ENCODE measurements at regions not wholly inside any gene's neighbourhood (a gene's known extent, or its start where the extent isn't known, plus 50 kb on each side); places are given as distances from the start of the nearest gene placed in this dataset.

GRCh38 chr1:232239998-232240397, 389.9 kb downstream of the SIPA1L2 start:
- TF ChIP-seq, protein P1, sequence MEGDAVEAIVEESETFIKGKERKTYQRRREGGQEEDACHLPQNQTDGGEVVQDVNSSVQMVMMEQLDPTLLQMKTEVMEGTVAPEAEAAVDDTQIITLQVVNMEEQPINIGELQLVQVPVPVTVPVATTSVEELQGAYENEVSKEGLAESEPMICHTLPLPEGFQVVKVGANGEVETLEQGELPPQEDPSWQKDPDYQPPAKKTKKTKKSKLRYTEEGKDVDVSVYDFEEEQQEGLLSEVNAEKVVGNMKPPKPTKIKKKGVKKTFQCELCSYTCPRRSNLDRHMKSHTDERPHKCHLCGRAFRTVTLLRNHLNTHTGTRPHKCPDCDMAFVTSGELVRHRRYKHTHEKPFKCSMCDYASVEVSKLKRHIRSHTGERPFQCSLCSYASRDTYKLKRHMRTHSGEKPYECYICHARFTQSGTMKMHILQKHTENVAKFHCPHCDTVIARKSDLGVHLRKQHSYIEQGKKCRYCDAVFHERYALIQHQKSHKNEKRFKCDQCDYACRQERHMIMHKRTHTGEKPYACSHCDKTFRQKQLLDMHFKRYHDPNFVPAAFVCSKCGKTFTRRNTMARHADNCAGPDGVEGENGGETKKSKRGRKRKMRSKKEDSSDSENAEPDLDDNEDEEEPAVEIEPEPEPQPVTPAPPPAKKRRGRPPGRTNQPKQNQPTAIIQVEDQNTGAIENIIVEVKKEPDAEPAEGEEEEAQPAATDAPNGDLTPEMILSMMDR (conservative IDR thresholded peaks at IDR 0.05), result no peak

GRCh38 chr1:232239522-232239921, 390.4 kb downstream of the SIPA1L2 start:
- H3K4me3 Mint-ChIP-seq, result no peak overlapping the region
- H3K27ac Mint-ChIP-seq, result no peak overlapping the region
- no peaks in the 10 kb centered on the region for H3K27me3 Mint-ChIP-seq
- H3K9me3 Mint-ChIP-seq, result peaks cover 17% of the 10 kb centered on the region
- DNase-seq (ENCODE audit: extremely low spot score, unreplicated experiment), result no peak
- peaks cover 7% of the 10 kb centered on the region for H3K4me1 Mint-ChIP-seq (ENCODE audit: unreplicated experiment)
- TF ChIP-seq, protein P1 (conservative IDR thresholded peaks at IDR 0.05), result no peak
- H3K36me3 Mint-ChIP-seq, result no peaks in the 10 kb centered on the region

More at GRCh38 chr1:232239998-232240397, 389.9 kb downstream of the SIPA1L2 start:
- no peak overlapping the region for H3K4me3 Mint-ChIP-seq
- DNase-seq (ENCODE audit: extremely low spot score, unreplicated experiment), result no peak
- H3K9me3 Mint-ChIP-seq, result peaks cover 17% of the 10 kb centered on the region
- no peaks in the 10 kb centered on the region for H3K27me3 Mint-ChIP-seq
- H3K27ac Mint-ChIP-seq, result no peak overlapping the region
- no peaks in the 10 kb centered on the region for H3K36me3 Mint-ChIP-seq
- H3K4me1 Mint-ChIP-seq (ENCODE audit: unreplicated experiment), result peaks cover 7% of the 10 kb centered on the region

DNA sequence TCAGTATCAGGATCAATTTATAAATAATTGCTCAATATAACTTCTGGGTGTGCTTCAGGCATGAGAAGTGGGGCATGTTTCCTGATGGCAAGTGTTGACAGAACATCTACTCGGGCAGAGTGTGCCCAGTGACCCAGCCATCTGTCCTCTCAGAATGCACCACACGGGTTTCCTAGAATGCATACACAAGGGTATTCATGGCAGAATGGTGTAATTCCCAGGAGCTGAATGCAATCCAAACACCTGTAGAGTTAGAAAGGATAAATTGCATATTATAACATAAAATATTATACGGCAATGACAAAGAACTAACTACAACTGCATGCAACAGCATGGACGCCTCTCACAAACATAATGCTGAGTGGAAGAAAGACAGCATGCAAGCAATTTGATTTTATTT, 391.9 kb downstream of the SIPA1L2 start:
- H3K4me1 Mint-ChIP-seq (ENCODE audit: unreplicated experiment), result peaks cover 7% of the 10 kb centered on the region
- H3K27me3 Mint-ChIP-seq, result no peaks in the 10 kb centered on the region
- peaks cover 17% of the 10 kb centered on the region for H3K9me3 Mint-ChIP-seq
- H3K4me3 Mint-ChIP-seq, result no peak overlapping the region
- TF ChIP-seq, protein P1 (conservative IDR thresholded peaks at IDR 0.05), result no peak
- no peaks in the 10 kb centered on the region for H3K36me3 Mint-ChIP-seq
- H3K27ac Mint-ChIP-seq, result no peak overlapping the region
- DNase-seq (ENCODE audit: extremely low spot score, unreplicated experiment), result no peak

DNA sequence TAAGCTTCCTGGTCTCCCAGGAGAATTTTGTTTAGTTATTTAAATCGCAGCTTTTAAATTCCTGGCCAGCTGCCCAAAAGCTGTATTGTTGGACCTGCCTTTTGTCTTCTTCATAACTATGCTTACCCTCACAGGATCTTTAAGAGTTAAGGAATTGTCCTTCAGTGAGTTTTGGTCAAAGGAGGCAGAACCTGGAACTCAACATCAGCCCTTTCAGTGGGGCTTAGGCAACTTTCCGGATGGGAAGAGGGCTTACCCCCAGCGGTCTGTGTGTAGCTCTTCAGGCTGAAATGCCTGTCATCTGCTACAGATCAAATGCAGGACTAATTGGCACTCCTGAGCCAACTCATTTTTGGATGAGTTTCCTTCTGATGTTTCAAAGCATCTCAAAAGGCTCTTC, 402.6 kb downstream of the SIPA1L2 start:
- TF ChIP-seq, protein P1 (conservative IDR thresholded peaks at IDR 0.05), result no peak
- no peak overlapping the region for H3K27ac Mint-ChIP-seq
- no peak for DNase-seq (ENCODE audit: extremely low spot score, unreplicated experiment)
- H3K36me3 Mint-ChIP-seq, result no peaks in the 10 kb centered on the region
- H3K27me3 Mint-ChIP-seq, result peaks cover 4% of the 10 kb centered on the region
- H3K9me3 Mint-ChIP-seq, result no peaks in the 10 kb centered on the region
- H3K4me1 Mint-ChIP-seq (ENCODE audit: unreplicated experiment), result peaks cover 32% of the 10 kb centered on the region
- no peak overlapping the region for H3K4me3 Mint-ChIP-seq

GRCh38 chr1:232226197-232226712, 403.7 kb downstream of the SIPA1L2 start:
- DNase-seq (ENCODE audit: extremely low spot score, unreplicated experiment), result no peak
- peaks cover 4% of the 10 kb centered on the region for H3K27me3 Mint-ChIP-seq
- H3K4me1 Mint-ChIP-seq (ENCODE audit: unreplicated experiment), result peaks cover 32% of the 10 kb centered on the region
- no peaks in the 10 kb centered on the region for H3K9me3 Mint-ChIP-seq
- TF ChIP-seq, protein P1 (conservative IDR thresholded peaks at IDR 0.05), result no peak
- no peaks in the 10 kb centered on the region for H3K36me3 Mint-ChIP-seq
- H3K4me3 Mint-ChIP-seq, result peak overlapping the region; percentile 34
- H3K27ac Mint-ChIP-seq, result no peak overlapping the region
